ENCODE measurements at regions not wholly inside any gene's neighbourhood (a gene's known extent, or its start where the extent isn't known, plus 50 kb on each side); places are given as distances from the start of the nearest gene placed in this dataset.
A peak's percentile ranks its signal among the peaks of the same experiment; 100 is the strongest.

DNA sequence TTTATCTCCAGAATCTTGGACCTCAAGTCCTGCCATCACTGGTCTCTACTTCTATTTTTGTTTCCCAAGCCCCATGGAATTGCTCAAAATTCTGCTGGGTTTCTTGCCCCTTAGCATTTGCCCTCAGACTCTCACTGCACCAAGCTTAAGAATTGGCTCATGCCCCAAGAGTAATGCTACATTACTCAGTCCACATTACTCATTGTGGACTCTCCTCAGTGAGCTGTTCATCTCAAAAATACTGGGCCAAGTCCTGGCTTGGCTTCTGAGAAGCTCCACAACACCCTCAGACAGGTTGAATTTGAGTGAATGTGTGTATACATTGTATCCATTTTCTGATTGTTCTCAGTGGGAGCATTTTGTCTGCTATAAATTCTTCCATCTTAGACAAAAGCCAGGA is 364.4 kb upstream of the ARHGEF26 start:
- Histone ChIP-seq H3K27ac (no peak overlapping the region), H3K36me3 (no peaks in the 10 kb centered on the region), H3K27me3 (ENCODE audit: low read depth) (no peaks in the 10 kb centered on the region), H3K4me3 (no peak overlapping the region), H3K4me1 (no peaks in the 10 kb centered on the region), H3K9me3 (no peaks in the 10 kb centered on the region)
- ATAC-seq (no peak), DNase-seq (no peak)
- TF ChIP-seq, protein P1, sequence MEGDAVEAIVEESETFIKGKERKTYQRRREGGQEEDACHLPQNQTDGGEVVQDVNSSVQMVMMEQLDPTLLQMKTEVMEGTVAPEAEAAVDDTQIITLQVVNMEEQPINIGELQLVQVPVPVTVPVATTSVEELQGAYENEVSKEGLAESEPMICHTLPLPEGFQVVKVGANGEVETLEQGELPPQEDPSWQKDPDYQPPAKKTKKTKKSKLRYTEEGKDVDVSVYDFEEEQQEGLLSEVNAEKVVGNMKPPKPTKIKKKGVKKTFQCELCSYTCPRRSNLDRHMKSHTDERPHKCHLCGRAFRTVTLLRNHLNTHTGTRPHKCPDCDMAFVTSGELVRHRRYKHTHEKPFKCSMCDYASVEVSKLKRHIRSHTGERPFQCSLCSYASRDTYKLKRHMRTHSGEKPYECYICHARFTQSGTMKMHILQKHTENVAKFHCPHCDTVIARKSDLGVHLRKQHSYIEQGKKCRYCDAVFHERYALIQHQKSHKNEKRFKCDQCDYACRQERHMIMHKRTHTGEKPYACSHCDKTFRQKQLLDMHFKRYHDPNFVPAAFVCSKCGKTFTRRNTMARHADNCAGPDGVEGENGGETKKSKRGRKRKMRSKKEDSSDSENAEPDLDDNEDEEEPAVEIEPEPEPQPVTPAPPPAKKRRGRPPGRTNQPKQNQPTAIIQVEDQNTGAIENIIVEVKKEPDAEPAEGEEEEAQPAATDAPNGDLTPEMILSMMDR (IDR thresholded peaks at IDR 0.05): no peak
- intact Hi-C loops (cut with DNase I): no loop called here

DNA sequence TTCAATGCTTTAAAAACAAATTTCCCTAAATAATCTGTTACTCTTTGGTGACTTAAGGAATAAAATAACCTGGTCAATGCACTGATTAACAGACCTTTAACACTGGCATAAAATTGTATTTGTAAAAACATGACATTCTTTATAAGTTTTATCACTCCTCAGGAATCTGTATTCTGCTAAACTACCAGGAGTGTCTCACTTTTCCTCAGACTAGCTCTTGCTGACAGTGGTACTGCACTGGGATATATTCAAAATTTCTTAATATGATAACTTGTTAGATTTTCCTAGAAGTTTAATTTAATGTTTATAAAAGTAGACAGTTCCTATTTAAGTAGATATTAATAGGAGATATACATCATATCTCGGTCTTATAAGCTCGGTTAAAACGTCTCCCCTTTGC is 363.4 kb upstream of the ARHGEF26 start:
- ATAC-seq: no peak
- Histone ChIP-seq H3K36me3 (no peaks in the 10 kb centered on the region), H3K27me3 (ENCODE audit: low read depth) (no peaks in the 10 kb centered on the region), H3K4me3 (no peak overlapping the region), H3K4me1 (no peaks in the 10 kb centered on the region), H3K9me3 (no peaks in the 10 kb centered on the region), H3K27ac (no peak overlapping the region)
- intact Hi-C loops (cut with DNase I): no loop called here
- DNase-seq: no peak
- TF ChIP-seq, protein P1 (IDR thresholded peaks at IDR 0.05): no peak

DNA sequence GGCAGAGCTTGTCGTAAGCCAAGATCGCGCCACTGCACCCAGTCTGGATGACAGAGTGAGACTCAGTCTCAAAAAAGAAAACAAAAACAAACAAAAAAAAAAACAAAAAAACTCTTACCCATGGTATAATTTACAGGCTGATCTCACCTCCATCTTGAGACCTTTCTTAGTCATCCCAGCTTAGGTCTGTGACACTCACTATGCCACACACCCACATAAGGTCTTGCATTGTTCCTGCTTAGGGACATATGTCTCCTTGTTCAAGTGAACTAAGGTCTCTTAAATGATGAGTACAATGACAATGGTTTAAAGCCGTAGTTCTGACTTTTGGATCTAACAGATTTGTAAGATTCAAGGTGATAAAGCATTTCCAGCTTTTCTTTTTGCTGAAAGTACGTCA is 360.2 kb upstream of the ARHGEF26 start:
- Histone ChIP-seq H3K27me3 (ENCODE audit: low read depth) (no peaks in the 10 kb centered on the region), H3K4me1 (no peaks in the 10 kb centered on the region), H3K27ac (no peak overlapping the region), H3K36me3 (no peaks in the 10 kb centered on the region), H3K4me3 (no peak overlapping the region), H3K9me3 (no peaks in the 10 kb centered on the region)
- DNase-seq (no peak), ATAC-seq (no peak)
- intact Hi-C loops (cut with DNase I): loop anchor here (10.0 kb wide), 1 partner anchor 726 kb away; no protein-coding TSS in a partner anchor
- TF ChIP-seq, protein P1 (IDR thresholded peaks at IDR 0.05): no peak

DNA sequence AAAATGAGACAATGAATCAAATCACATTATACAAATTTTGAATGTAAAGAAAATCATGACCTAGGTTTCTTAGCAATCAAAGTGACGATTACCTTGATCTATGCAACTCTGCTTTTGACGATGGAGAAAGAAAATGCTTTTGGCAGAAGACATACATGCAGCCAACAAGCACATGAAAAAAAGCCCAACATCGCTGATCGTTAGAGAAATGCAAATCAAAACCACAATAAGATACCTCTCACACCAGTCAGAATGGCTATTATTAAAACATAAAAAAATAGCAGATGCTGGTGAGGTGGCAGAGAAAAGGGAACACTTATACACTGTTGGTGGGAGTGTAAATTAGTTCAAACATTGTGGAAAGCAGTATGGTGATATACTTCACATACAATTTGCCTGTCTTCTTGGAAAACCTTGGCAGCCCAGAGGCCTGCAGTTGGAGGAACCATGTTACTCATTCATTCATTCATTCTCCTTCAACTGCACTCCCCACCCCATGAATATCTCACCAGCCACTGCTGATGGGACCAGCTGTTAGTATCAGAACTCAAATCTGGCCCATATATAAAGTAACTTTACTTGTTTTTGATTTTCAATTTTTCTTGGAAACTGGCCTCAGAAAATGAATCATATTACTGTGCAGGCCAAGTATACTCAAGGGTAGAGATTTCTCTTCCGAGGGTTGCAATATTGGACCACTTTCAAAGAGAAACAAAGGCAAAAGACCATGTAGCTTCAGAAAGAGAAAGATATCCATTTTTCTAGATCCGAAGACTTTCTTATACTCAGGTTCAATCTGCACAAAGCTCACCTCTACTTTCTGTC is 358.6 kb upstream of the ARHGEF26 start:
- Histone ChIP-seq H3K9me3 (no peaks in the 10 kb centered on the region), H3K27me3 (ENCODE audit: low read depth) (no peaks in the 10 kb centered on the region), H3K4me3 (no peak overlapping the region), H3K4me1 (no peaks in the 10 kb centered on the region), H3K27ac (no peak overlapping the region), H3K36me3 (no peaks in the 10 kb centered on the region)
- ATAC-seq (no peak), DNase-seq (no peak)
- intact Hi-C loops (cut with DNase I): loop anchor here (10.0 kb wide), 1 partner anchor 728 kb away; no protein-coding TSS in a partner anchor
- TF ChIP-seq, protein P1 (IDR thresholded peaks at IDR 0.05): no peak

DNA sequence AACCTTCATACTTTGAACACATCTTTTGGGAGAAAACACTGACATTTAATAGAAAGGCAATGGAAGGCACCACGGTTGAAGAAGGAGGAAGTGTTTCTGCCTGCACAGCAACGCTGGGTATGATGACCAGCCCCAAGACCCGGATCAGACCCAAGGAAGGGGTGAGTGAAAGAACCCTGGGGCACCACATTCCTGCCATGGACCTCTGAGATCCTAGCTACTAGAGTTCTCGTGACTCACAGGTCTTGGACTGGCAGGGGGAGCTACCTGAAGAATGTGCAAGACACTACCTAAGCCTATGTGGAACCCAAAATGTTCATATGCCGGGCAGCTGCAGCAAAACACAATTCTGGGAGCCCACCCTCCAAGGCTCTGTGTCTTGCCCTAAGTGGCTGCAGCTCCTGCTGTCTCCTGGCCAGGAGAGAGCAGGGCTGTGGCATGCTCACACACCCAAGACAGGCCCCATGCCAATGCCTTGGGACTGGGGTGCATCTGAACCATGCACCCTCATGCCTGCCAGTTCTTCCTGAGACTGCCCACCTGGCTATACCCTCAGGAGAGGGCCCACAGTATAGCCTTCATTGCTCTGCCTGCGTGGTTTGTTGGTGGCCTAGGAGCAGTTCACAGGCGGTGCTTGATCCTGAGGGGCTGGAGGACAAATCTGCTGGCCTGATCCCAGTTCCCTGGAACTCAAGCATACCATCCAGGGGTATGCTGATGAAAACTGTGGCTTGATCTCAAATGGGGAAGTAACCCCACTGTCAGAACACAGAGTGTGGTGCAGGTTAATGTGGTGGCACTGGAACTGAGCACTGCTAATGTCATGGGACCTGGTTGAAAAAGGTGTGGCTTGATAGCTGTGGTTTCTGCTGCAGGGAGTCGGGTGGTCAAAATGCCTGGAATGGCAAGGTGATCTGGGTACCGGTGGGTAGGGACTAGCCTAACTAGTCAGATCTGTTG is 353.3 kb upstream of the ARHGEF26 start:
- Histone ChIP-seq H3K9me3 (no peaks in the 10 kb centered on the region), H3K4me1 (no peaks in the 10 kb centered on the region), H3K4me3 (no peak overlapping the region), H3K27me3 (ENCODE audit: low read depth) (no peaks in the 10 kb centered on the region), H3K36me3 (no peaks in the 10 kb centered on the region), H3K27ac (no peak overlapping the region)
- intact Hi-C loops (cut with DNase I): loop anchor here (10.0 kb wide), 1 partner anchor 733 kb away; no protein-coding TSS in a partner anchor
- TF ChIP-seq, protein P1 (IDR thresholded peaks at IDR 0.05): no peak
- DNase-seq (no peak), ATAC-seq (peak; percentile 11 to 42)
